Fibroblast of lung (primary cell): ENCODE measurements at regions not wholly inside any gene's neighbourhood (a gene's known extent, or its start where the extent isn't known, plus 50 kb on each side); places are given as distances from the start of the nearest gene placed in this dataset.

Experiments used
- DNase-seq, 2 donors: peaks; one replicate each; pipeline versions ENCODE4 v3.0.0 to v3.0.0-alpha.2; 2010; ENCODE audit warnings: low read depth in 2 of 2
- H2AFZ ChIP-seq: 2 replicates; pipeline ENCODE4 v1.5.1; 2012; ENCODE audit warnings: low read length, control low read depth, inconsistent platforms
- H3K27ac ChIP-seq: 2 replicates; pipeline ENCODE4 v1.5.1; 2011; ENCODE audit warnings: low read length, control low read depth; ENCODE audit not compliant: insufficient read depth
- H3K27me3 ChIP-seq: 2 replicates; pipeline ENCODE4 v1.5.1; 2011; ENCODE audit warnings: mild to moderate bottlenecking, low read length; ENCODE audit not compliant: control insufficient read depth, insufficient read depth
- H3K36me3 ChIP-seq: 2 replicates; pipeline ENCODE4 v1.5.1; 2011; ENCODE audit warnings: low read length; ENCODE audit not compliant: control insufficient read depth, insufficient read depth
- H3K4me1 ChIP-seq: 2 replicates; pipeline ENCODE4 v1.5.1; 2011; ENCODE audit warnings: low read length; ENCODE audit not compliant: control insufficient read depth, insufficient read depth; ENCODE audit errors: extremely low read depth
- H3K4me2 ChIP-seq: 2 replicates; pipeline ENCODE4 v1.5.1; 2011; ENCODE audit warnings: low read length, control low read depth; ENCODE audit not compliant: insufficient read depth; ENCODE audit errors: extremely low read depth
- H3K4me3 ChIP-seq, 4 experiments: fragments of 200-600 bp in 1 of 4; sonication (generic) in 1 of 4; replicated peaks in 1 of 4; 2 replicates each; pipeline ENCODE4 v1.5.1; 2011 to 2016; ENCODE audit warnings: low read length in 4 of 4, low read depth in 3 of 4, mild to moderate bottlenecking in 3 of 4, control low read depth in 2 of 4, inconsistent platforms in 1 of 4, mixed read lengths in 1 of 4; ENCODE audit not compliant: insufficient read depth in 1 of 4; ENCODE audit errors: control extremely low read depth in 1 of 4
- H3K79me2 ChIP-seq: 2 replicates; pipeline ENCODE4 v1.5.1; 2012; ENCODE audit warnings: mild to moderate bottlenecking, low read length, inconsistent platforms; ENCODE audit not compliant: control insufficient read depth, insufficient read depth
- H3K9ac ChIP-seq: 2 replicates; pipeline ENCODE4 v1.5.1; 2011; ENCODE audit warnings: mild to moderate bottlenecking, low read length, control low read depth; ENCODE audit not compliant: insufficient read depth
- H3K9me3 ChIP-seq: 2 replicates; pipeline ENCODE4 v1.5.1; 2012; ENCODE audit warnings: low read depth, low read length; ENCODE audit not compliant: control insufficient read depth, insufficient read depth
- H4K20me1 ChIP-seq: 2 replicates; pipeline ENCODE4 v1.5.1; 2011; ENCODE audit warnings: low read length; ENCODE audit not compliant: control insufficient read depth, insufficient read depth; ENCODE audit errors: extremely low read depth
- EZH2 ChIP-seq: IDR thresholded peaks from 2 replicates; pipeline ENCODE4 v1.5.1; 2012; ENCODE audit warnings: low read length, control low read depth, mild to moderate bottlenecking; ENCODE audit errors: missing control alignments
- TF ChIP-seq, protein P1 (sequence below), 2 donors: IDR thresholded peaks in 1 of 2; conservative IDR thresholded peaks in 1 of 2; 1 replicate in 1 of 2; 2 replicates in 1 of 2; pipeline ENCODE4 v1.5.1; 2011 to 2012; ENCODE audit warnings: low read length in 2 of 2, control low read depth in 1 of 2, inconsistent platforms in 1 of 2, low read depth in 1 of 2, mild to moderate bottlenecking in 1 of 2

DNA sequence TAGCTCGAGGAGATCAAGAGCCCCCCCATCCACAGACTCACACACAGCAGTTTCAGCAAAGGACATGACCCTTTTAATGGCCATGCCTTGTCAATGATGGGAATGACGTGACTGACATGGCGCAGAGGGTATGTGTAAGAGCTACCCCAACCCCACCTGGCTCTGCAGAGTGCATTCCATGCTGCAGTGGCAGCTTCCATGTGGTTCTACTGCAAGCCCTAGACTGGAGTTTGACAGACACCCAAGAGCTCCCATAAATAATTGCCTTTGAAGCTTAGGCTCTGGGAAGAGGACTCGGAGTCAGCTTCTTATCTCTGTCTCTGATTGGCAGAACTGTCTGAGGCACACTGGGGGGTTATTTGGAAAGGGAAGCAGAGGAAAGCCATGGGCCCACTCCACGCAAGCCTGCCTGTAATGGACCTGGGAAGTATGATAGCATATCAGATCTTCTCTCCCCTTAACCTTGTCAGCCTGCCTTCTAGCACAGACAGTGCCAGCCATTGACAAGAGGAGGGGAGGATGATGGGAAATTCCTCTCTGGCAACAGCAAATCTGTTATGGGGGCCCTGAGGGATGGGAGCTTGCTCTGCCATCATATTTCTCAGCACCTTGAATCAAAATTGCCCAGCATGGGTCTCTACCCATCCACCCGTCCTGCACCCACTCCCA is 478.5 kb upstream of the PODXL start:
- Histone ChIP-seq H3K27me3 (no peaks in the 10 kb centered on the region), H2AFZ (no peak overlapping the region), H3K79me2 (no peaks in the 10 kb centered on the region), H3K27ac (no peak overlapping the region), H3K9ac (no peak overlapping the region), H3K9me3 (no peaks in the 10 kb centered on the region), H3K4me2 (no peak overlapping the region), H4K20me1 (no peaks in the 10 kb centered on the region), H3K4me1 (no peaks in the 10 kb centered on the region), H3K4me3 (no peak overlapping the region), H3K36me3 (no peaks in the 10 kb centered on the region)
- DNase-seq, result no peak
- no peak for TF ChIP-seq EZH2
- TF ChIP-seq, protein P1, sequence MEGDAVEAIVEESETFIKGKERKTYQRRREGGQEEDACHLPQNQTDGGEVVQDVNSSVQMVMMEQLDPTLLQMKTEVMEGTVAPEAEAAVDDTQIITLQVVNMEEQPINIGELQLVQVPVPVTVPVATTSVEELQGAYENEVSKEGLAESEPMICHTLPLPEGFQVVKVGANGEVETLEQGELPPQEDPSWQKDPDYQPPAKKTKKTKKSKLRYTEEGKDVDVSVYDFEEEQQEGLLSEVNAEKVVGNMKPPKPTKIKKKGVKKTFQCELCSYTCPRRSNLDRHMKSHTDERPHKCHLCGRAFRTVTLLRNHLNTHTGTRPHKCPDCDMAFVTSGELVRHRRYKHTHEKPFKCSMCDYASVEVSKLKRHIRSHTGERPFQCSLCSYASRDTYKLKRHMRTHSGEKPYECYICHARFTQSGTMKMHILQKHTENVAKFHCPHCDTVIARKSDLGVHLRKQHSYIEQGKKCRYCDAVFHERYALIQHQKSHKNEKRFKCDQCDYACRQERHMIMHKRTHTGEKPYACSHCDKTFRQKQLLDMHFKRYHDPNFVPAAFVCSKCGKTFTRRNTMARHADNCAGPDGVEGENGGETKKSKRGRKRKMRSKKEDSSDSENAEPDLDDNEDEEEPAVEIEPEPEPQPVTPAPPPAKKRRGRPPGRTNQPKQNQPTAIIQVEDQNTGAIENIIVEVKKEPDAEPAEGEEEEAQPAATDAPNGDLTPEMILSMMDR (conservative IDR thresholded peaks at IDR 0.05 in 1 of 2, IDR thresholded peaks at IDR 0.05 in 1 of 2; ENCODE audit: low read depth in 1 of 2, low read length in 2 of 2), result no peak

DNA sequence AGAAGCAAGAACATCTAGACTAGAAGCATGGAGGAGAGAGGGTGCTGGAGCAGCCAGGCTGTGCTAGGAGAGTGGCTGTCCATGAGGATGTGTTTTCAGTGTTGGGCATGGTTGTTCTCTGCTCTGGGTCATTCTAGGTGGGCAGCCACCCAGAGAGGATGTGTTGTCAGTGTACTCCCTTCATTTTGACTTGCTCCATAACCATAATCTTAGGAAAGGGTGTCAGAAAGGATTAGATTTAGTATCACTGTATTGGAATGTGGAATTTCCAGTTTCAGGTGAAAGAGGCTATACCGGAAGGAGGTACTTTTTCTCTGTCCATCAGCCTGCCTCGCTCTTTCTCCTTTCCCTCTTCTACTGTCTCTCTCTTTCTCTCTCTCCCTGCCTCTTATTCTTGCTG is 474.5 kb upstream of the PODXL start:
- Histone ChIP-seq H3K36me3 (no peaks in the 10 kb centered on the region), H3K79me2 (no peaks in the 10 kb centered on the region), H2AFZ (no peak overlapping the region), H3K9ac (no peak overlapping the region), H3K4me1 (no peaks in the 10 kb centered on the region), H3K9me3 (no peaks in the 10 kb centered on the region), H3K27me3 (peaks cover 3% of the 10 kb centered on the region), H4K20me1 (no peaks in the 10 kb centered on the region), H3K4me3 (no peak overlapping the region), H3K4me2 (no peak overlapping the region), H3K27ac (no peak overlapping the region)
- TF ChIP-seq, protein P1 (conservative IDR thresholded peaks at IDR 0.05 in 1 of 2, IDR thresholded peaks at IDR 0.05 in 1 of 2; ENCODE audit: low read depth in 1 of 2, low read length in 2 of 2), result no peak
- TF ChIP-seq EZH2, result no peak
- DNase-seq, result no peak

DNA sequence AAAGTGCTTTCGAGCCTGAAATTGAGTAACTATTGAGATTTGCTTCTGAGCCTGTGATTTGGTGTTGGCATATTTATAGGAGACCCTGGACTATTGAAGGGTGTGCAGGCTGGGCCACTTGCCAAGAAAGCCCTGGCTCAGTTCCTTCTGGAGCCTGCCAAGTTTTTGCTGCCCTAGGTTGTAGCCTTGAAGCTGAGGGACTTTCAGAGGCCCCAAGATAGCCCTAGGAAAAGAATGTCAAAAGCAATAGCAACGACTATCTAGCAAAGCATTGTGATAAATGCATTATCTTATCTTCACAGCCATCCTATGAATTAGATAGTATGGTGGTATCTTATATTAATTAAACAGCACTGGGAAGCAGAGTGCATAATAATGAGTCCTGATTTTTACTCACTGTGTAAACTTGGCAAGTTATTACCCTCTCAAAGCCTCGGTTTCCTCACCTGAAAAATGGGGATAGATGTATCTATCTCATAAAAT is 473.7 kb upstream of the PODXL start:
- no peaks in the 10 kb centered on the region for H3K4me1 ChIP-seq
- peak; percentile 22 to 45 for DNase-seq
- H4K20me1 ChIP-seq, result no peaks in the 10 kb centered on the region
- H3K27ac ChIP-seq, result no peak overlapping the region
- peaks cover 3% of the 10 kb centered on the region for H3K27me3 ChIP-seq
- no peaks in the 10 kb centered on the region for H3K9me3 ChIP-seq
- TF ChIP-seq, protein P1 (conservative IDR thresholded peaks at IDR 0.05 in 1 of 2, IDR thresholded peaks at IDR 0.05 in 1 of 2; ENCODE audit: low read depth in 1 of 2, low read length in 2 of 2), result no peak
- TF ChIP-seq EZH2, result no peak
- H3K4me3 ChIP-seq, result no peak overlapping the region
- no peak overlapping the region for H3K4me2 ChIP-seq
- no peak overlapping the region for H3K9ac ChIP-seq
- no peak overlapping the region for H2AFZ ChIP-seq
- no peaks in the 10 kb centered on the region for H3K36me3 ChIP-seq
- H3K79me2 ChIP-seq, result no peaks in the 10 kb centered on the region
